ENCODE measurements at regions not wholly inside any gene's neighbourhood (a gene's known extent, or its start where the extent isn't known, plus 50 kb on each side); places are given as distances from the start of the nearest gene placed in this dataset.

DNA sequence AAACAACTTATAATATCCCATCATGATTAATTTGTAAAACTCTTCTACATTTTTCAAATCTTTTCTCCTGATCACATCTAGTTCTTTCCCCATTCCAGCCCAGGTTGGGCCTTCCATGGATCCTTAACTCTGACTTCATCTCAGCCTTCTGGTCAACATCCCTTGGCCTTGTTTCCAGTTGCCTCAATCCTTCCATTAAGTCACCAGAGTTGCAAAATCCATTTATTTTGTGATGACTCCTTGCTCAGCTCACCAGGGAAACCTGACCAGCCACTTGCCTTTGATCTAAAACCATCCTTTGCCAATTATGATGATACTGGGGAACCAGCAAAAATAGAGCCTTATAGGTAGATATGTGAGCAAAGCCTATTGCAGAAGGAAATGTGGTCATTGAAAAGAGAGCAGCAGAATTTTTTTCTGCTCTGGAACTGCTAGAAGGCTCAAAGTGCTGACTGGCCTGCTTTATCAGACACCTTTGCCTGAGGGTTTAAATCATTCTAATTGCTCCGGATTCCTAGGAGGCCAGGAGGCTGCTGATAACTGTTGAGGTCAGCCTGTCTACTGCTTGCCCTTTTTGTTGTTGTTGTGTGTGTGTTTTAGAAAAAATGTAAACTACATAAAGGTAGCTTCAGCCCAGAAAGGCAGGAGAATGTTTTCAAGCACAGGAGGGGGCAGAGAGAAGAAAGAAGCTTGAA lies 512.2 kb upstream of the GRIA1 start:
- TF ChIP-seq POLR2AphosphoS5 (IDR thresholded peaks at IDR 0.05) (no peak), CTCF (IDR thresholded peaks at IDR 0.05) (no peak), EP300 (IDR thresholded peaks at IDR 0.05) (no peak)
